Prostate gland (tissue), 2 donors: ENCODE measurements at regions not wholly inside any gene's neighbourhood (a gene's known extent, or its start where the extent isn't known, plus 50 kb on each side); places are given as distances from the start of the nearest gene placed in this dataset.

Source experiments
- DNase-seq: peaks from one replicate; pipeline ENCODE4 v3.0.0-alpha.2; 2019; ENCODE audit warnings: low spot score
- H3K27ac ChIP-seq, 2 donors: fragments of 200-600 bp; sonication (generic); 2 replicates each; pipeline ENCODE4 v1.5.1; 2017 to 2019
- H3K27me3 ChIP-seq: fragments of 200-600 bp; sonication (generic); replicated peaks from 2 replicates; pipeline ENCODE4 v1.5.1; 2019; ENCODE audit not compliant: insufficient read depth
- H3K36me3 ChIP-seq, 2 donors: fragments of 200-600 bp; sonication (generic); 1 replicate in 1 of 2; 2 replicates in 1 of 2; pipeline versions ENCODE4 v1.5.1 to v1.8.1; 2017 to 2019
- H3K4me1 ChIP-seq: fragments of 200-600 bp; sonication (generic); replicated peaks from 2 replicates; pipeline ENCODE4 v1.5.1; 2019
- H3K4me3 ChIP-seq, 2 donors: fragments of 200-600 bp; sonication (generic); 2 replicates each; pipeline ENCODE4 v1.5.1; 2017 to 2019
- H3K9me3 ChIP-seq: fragments of 200-600 bp; sonication (generic); 2 replicates; pipeline ENCODE4 v1.5.1; 2017
- POLR2A ChIP-seq: fragments of 450-650 bp; IDR thresholded peaks from one replicate; pipeline ENCODE4 v1.6.1; 2016; ENCODE audit warnings: antibody characterized with exemption, mild to moderate bottlenecking
- POLR2AphosphoS5 ChIP-seq: sonication (generic); formaldehyde crosslinking; IDR thresholded peaks from one replicate; pipeline ENCODE4 v1.6.1; 2017; ENCODE audit warnings: antibody characterized with exemption
- WGBS: methylation state at CpG from one replicate; pipeline ENCODE4 v1.1.5; 2018; 5-methylcytosine and 5-hydroxymethylcytosine counted together
- intact Hi-C: fragments of 100-400 bp; cut with DNase I; formaldehyde crosslinking; loops from one replicate; pipeline ENCODE4 v1.14.2; 2022
- TF ChIP-seq, protein P1 (sequence below), 4 experiments: fragments of 200-600 bp in 2 of 4; fragments of 450-650 bp in 2 of 4; sonication (generic) in 2 of 4; IDR thresholded peaks; 1 replicate in 3 of 4; 2 replicates in 1 of 4; pipeline ENCODE4 v1.5.1; 2016 to 2019; ENCODE audit warnings: antibody characterized with exemption in 4 of 4, mild to moderate bottlenecking in 2 of 4, moderate library complexity in 2 of 4

DNA sequence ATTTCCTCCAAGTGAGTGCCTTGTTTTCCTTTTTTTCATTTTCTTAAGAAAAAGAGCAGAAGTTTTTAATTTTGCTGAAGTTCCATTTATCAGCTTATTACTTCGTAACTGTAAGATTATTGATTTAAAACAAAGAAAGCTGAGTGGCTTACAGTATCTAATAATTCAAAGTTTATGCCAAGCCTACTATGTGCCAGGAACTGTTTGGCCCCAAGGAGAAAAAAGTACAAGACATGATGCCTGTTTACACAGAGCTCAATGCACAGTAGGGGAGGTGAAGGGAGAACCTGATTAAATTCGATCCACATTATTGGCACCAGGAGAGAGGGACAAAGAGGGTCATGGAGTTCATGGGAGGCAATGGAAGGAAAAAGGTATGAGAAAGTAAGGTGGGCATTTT lies 419.3 kb upstream of the ZMIZ1 start:
- no peaks in the 10 kb centered on the region for H3K36me3 ChIP-seq
- no peaks in the 10 kb centered on the region for H3K27me3 ChIP-seq
- DNase-seq, result no peak
- intact Hi-C loops, result no loop called here
- no peaks in the 10 kb centered on the region for H3K9me3 ChIP-seq
- no peaks in the 10 kb centered on the region for H3K4me1 ChIP-seq
- H3K4me3 ChIP-seq, result no peak overlapping the region
- H3K27ac ChIP-seq, result no peak overlapping the region
- WGBS, result 81% methylated on average over 2 of the region's 2 CpGs
- TF ChIP-seq, protein P1, sequence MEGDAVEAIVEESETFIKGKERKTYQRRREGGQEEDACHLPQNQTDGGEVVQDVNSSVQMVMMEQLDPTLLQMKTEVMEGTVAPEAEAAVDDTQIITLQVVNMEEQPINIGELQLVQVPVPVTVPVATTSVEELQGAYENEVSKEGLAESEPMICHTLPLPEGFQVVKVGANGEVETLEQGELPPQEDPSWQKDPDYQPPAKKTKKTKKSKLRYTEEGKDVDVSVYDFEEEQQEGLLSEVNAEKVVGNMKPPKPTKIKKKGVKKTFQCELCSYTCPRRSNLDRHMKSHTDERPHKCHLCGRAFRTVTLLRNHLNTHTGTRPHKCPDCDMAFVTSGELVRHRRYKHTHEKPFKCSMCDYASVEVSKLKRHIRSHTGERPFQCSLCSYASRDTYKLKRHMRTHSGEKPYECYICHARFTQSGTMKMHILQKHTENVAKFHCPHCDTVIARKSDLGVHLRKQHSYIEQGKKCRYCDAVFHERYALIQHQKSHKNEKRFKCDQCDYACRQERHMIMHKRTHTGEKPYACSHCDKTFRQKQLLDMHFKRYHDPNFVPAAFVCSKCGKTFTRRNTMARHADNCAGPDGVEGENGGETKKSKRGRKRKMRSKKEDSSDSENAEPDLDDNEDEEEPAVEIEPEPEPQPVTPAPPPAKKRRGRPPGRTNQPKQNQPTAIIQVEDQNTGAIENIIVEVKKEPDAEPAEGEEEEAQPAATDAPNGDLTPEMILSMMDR (IDR thresholded peaks at IDR 0.05), result no peak
- TF ChIP-seq POLR2A (no peak), POLR2AphosphoS5 (no peak)

DNA sequence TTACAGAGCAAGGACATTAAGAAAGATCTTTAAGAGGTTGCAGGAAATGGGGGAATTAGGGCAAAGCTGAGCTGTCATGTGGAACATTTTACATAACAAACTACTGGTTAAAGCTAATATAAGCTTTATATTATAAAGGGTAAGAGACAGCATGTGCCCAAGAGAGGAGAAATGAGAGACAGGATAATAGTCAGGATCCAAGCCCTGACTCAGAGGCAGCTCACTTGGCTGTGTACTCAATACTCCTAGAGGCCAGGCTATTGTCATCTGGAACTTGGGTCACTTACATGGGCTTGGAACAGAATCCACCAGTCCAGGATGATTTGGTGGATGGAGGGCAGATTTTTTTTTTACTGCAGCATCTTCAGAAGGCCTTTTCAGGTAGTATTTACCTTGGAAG lies 418.6 kb upstream of the ZMIZ1 start:
- DNase-seq, result no peak
- Histone ChIP-seq H3K9me3 (no peaks in the 10 kb centered on the region), H3K27ac (no peak overlapping the region), H3K36me3 (no peaks in the 10 kb centered on the region), H3K27me3 (no peaks in the 10 kb centered on the region), H3K4me1 (no peaks in the 10 kb centered on the region), H3K4me3 (no peak overlapping the region)
- no peak for TF ChIP-seq POLR2A
- TF ChIP-seq, protein P1 (IDR thresholded peaks at IDR 0.05), result no peak
- no peak for TF ChIP-seq POLR2AphosphoS5
- intact Hi-C loops, result loop anchor here (10.0 kb wide), 2 partner anchors 345 to 605 kb away; no protein-coding TSS in a partner anchor

GRCh38 chr10:78651287-78651686 lies 417.5 kb upstream of the ZMIZ1 start:
- Histone ChIP-seq H3K9me3 (no peaks in the 10 kb centered on the region), H3K4me1 (no peaks in the 10 kb centered on the region), H3K27me3 (no peaks in the 10 kb centered on the region), H3K4me3 (no peak overlapping the region), H3K27ac (no peak overlapping the region), H3K36me3 (no peaks in the 10 kb centered on the region)
- 74% methylated on average over 4 of the region's 4 CpGs for WGBS
- DNase-seq, result no peak
- no peak for TF ChIP-seq POLR2A
- no peak for TF ChIP-seq POLR2AphosphoS5
- TF ChIP-seq, protein P1 (IDR thresholded peaks at IDR 0.05), result no peak
- intact Hi-C loops, result loop anchor here (10.0 kb wide), 2 partner anchors 346 to 606 kb away; no protein-coding TSS in a partner anchor

DNA sequence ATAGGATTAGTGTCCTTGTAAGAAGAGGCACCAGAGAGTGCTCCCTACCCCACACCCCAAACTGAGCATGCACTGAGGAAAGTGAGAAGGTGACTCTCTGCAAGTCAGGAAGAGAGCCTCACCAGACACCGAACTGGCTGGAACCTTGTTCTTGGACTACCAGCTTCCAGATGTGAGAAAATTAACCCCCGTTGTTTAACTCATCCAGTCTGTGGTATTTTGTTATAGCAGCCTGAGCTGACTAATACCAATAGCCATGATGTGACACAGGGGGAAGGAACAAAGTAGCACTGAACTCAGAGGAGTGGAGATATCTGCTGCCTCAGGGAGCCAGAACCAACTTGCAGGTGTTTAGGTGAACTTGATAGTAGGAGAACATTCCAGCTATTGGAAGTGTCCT lies 415.2 kb upstream of the ZMIZ1 start:
- Histone ChIP-seq H3K9me3 (no peaks in the 10 kb centered on the region), H3K27me3 (no peaks in the 10 kb centered on the region), H3K27ac (no peak overlapping the region), H3K4me1 (peaks cover 3% of the 10 kb centered on the region), H3K36me3 (no peaks in the 10 kb centered on the region), H3K4me3 (no peak overlapping the region)
- no peak for DNase-seq
- intact Hi-C loops, result loop anchor here (10.0 kb wide), 2 partner anchors 349 to 609 kb away; no protein-coding TSS in a partner anchor
- WGBS, result 92% methylated on average over 2 of the region's 2 CpGs
- TF ChIP-seq POLR2A (no peak), POLR2AphosphoS5 (no peak)
- TF ChIP-seq, protein P1 (IDR thresholded peaks at IDR 0.05), result no peak

GRCh38 chr10:78654047-78654590 lies 414.6 kb upstream of the ZMIZ1 start:
- intact Hi-C loops, result loop anchor here (10.0 kb wide), 2 partner anchors 349 to 609 kb away; no protein-coding TSS in a partner anchor
- TF ChIP-seq, protein P1 (IDR thresholded peaks at IDR 0.05), result no peak
- TF ChIP-seq POLR2A (no peak), POLR2AphosphoS5 (no peak)
- DNase-seq, result no peak
- no peak overlapping the region for H3K27ac ChIP-seq
- H3K9me3 ChIP-seq, result no peaks in the 10 kb centered on the region
- WGBS, result 63% methylated on average over 3 of the region's 3 CpGs
- no peak overlapping the region for H3K4me3 ChIP-seq
- no peaks in the 10 kb centered on the region for H3K36me3 ChIP-seq
- H3K4me1 ChIP-seq, result peaks cover 3% of the 10 kb centered on the region
- H3K27me3 ChIP-seq, result no peaks in the 10 kb centered on the region
